K562 (cell line): ENCODE measurements at regions not wholly inside any gene's neighbourhood (a gene's known extent, or its start where the extent isn't known, plus 50 kb on each side); places are given as distances from the start of the nearest gene placed in this dataset.
A peak's percentile ranks its signal among the peaks of the same experiment; 100 is the strongest.
"Not testable (repeated sequence)": the region's sequence is repeated elsewhere in the genome, so short reads cannot be mapped to it uniquely, and the experiment has no call there.

Experiments
- ATAC-seq: fragments of 200-7000 bp; cut with Tn5 transposase; 3 replicates; pipeline ENCODE4 v1.9.1; 2020; ENCODE audit warnings: moderate library complexity
- BruUV-seq: library from RNA; stranded (reverse); fragments of 400-500 nt; replicated peaks from 2 replicates; lab custom pipeline; 2021; lab: Mats Ljungman, UMichigan
- CTCF ChIA-PET: fragments of 300-600 bp; formaldehyde crosslinking; extraction: SDS; loops from one replicate; lab custom pipeline; 2021; ENCODE audit warnings: low intra/inter-chr PET ratio; lab: Yijun Ruan, JAX
- POLR2A ChIA-PET: fragments of 300-600, 350-650 bp; sonication (Branson Sonifier 250); formaldehyde crosslinking; extraction: SDS; loops from one replicate; lab custom pipeline; 2021; ENCODE audit warnings: antibody characterized with exemption, inconsistent platforms; lab: Yijun Ruan, JAX
- DNase-seq, 4 experiments: peaks; one replicate each; pipeline versions ENCODE4 v3.0.0 to v3.0.0-alpha.2; 2011 to 2018; ENCODE audit warnings: low spot score in 3 of 4, mixed read lengths in 3 of 4; ENCODE audit errors: extremely low read depth in 1 of 4
- FAIRE-seq: peaks from 2 replicates; lab custom pipeline; 2011; peaks lifted over from hg19 to GRCh38; lab: Jason Lieb, UNC
- H2AFZ ChIP-seq: 2 replicates; pipeline ENCODE4 v1.6.0; 2011; ENCODE audit warnings: low read depth, low read length, control low read depth, inconsistent platforms
- H3K27ac ChIP-seq: fragments of 200-600 bp; 3 replicates; pipeline ENCODE4 v1.8.0; 2011; ENCODE audit warnings: low read depth, mild to moderate bottlenecking, control low read depth, inconsistent platforms, low read length, moderate library complexity, mixed read lengths; ENCODE audit errors: extremely low read depth
- H3K27me3 ChIP-seq, 2 experiments: fragments of 300-600 bp in 1 of 2; 2 replicates in 1 of 2; 3 replicates in 1 of 2; pipeline versions ENCODE4 v1.6.0 to v1.8.0; 2011; ENCODE audit warnings: inconsistent platforms in 2 of 2, low read length in 2 of 2, mild to moderate bottlenecking in 1 of 2, mixed read lengths in 1 of 2, moderate library complexity in 1 of 2; ENCODE audit not compliant: control insufficient read depth in 2 of 2, insufficient read depth in 2 of 2
- H3K36me3 ChIP-seq: fragments of 300-600 bp; 3 replicates; pipeline ENCODE4 v1.8.0; 2011; ENCODE audit warnings: mild to moderate bottlenecking, low read length, inconsistent platforms; ENCODE audit not compliant: control insufficient read depth, insufficient read depth
- H3K4me1 ChIP-seq, 2 experiments: fragments of 200-600 bp in 1 of 2; replicated peaks in 1 of 2; 2 replicates in 1 of 2; 3 replicates in 1 of 2; pipeline versions ENCODE4 v1.5.1 to v1.8.0; 2011; ENCODE audit warnings: inconsistent platforms in 2 of 2, low read length in 2 of 2, mild to moderate bottlenecking in 1 of 2, mixed read lengths in 1 of 2, moderate library complexity in 1 of 2; ENCODE audit not compliant: control insufficient read depth in 2 of 2, insufficient read depth in 2 of 2
- H3K4me2 ChIP-seq: 2 replicates; pipeline ENCODE4 v1.6.1; 2011; ENCODE audit warnings: low read length, control low read depth, inconsistent platforms, mixed read lengths; ENCODE audit not compliant: insufficient read depth
- H3K4me3 ChIP-seq: fragments of 200-600 bp; sonication (generic), shearing (Covaris generic); 2 replicates; pipeline ENCODE4 v1.5.1; 2016; ENCODE audit warnings: control low read depth, inconsistent platforms
- H3K79me2 ChIP-seq: fragments of 200-600 bp; 3 replicates; pipeline ENCODE4 v1.8.0; 2011; ENCODE audit warnings: low read length, inconsistent platforms; ENCODE audit not compliant: control insufficient read depth, insufficient read depth
- H3K9ac ChIP-seq, 2 experiments: 2 replicates each; pipeline versions ENCODE4 v1.6.0 to v1.6.1; 2011; ENCODE audit warnings: low read depth in 2 of 2, low read length in 2 of 2, control low read depth in 1 of 2, inconsistent platforms in 1 of 2, mild to moderate bottlenecking in 1 of 2, mixed read lengths in 1 of 2; ENCODE audit not compliant: insufficient read depth in 1 of 2
- H3K9me1 ChIP-seq: one replicate; pipeline ENCODE4 v1.6.0; 2011; ENCODE audit warnings: inconsistent platforms, mild to moderate bottlenecking, low read length, moderate library complexity; ENCODE audit not compliant: control insufficient read depth, insufficient read depth
- H3K9me3 ChIP-seq: replicated peaks from 2 replicates; pipeline ENCODE4 v1.5.1; 2011; ENCODE audit warnings: low read depth, low read length, inconsistent platforms; ENCODE audit not compliant: control insufficient read depth, insufficient read depth
- H4K20me1 ChIP-seq: replicated peaks from 2 replicates; pipeline ENCODE4 v1.6.1; 2011; ENCODE audit warnings: low read length, inconsistent platforms, mixed read lengths; ENCODE audit not compliant: control insufficient read depth, insufficient read depth
- L3MBTL2 ChIP-seq: fragments of 450-650 bp; IDR thresholded peaks from 2 replicates; pipeline ENCODE4 v1.6.1; 2016; ENCODE audit warnings: mild to moderate bottlenecking, moderate library complexity
- NR2C1 ChIP-seq, 2 experiments: fragments of 450-650 bp; IDR thresholded peaks; 2 replicates each; pipeline ENCODE4 v1.6.1; 2017; ENCODE audit warnings: mild to moderate bottlenecking in 2 of 2, antibody characterized with exemption in 1 of 2, inconsistent platforms in 1 of 2, missing compliant biosample characterization in 1 of 2, missing genetic modification characterization in 1 of 2
- NRF1 ChIP-seq, 2 experiments: fragments of 450-650 bp; IDR thresholded peaks in 1 of 2; conservative IDR thresholded peaks in 1 of 2; 2 replicates each; pipeline ENCODE4 v1.6.1; 2014; ENCODE audit warnings: mild to moderate bottlenecking in 2 of 2
- SOX6 ChIP-seq: fragments of 450-650 bp; IDR thresholded peaks from 2 replicates; pipeline ENCODE4 v1.6.1; 2014; ENCODE audit warnings: mild to moderate bottlenecking
- ZNF507 ChIP-seq: conservative IDR thresholded peaks from 2 replicates; pipeline ENCODE4 v1.6.1; 2017; ENCODE audit warnings: missing genetic modification characterization, missing compliant biosample characterization
- WGBS: fragments of 100-300 bp; shearing (Covaris generic); methylation state at CpG from one replicate; pipeline ENCODE4 v1.1.6; 2016; ENCODE audit warnings: low coverage, mixed read lengths; ENCODE audit not compliant: insufficient coverage; ENCODE audit errors: missing lambda C conversion rate; 5-methylcytosine and 5-hydroxymethylcytosine counted together
- in situ Hi-C: fragments of 300-500 bp; cut with MboI; formaldehyde crosslinking; loops from 4 replicates; pipeline ENCODE4 v1.15.0; 2018; ENCODE audit warnings: inconsistent platforms, mixed read lengths
- intact Hi-C: fragments of 100-400 bp; cut with micrococcal nuclease; formaldehyde crosslinking; loops from 2 replicates; pipeline ENCODE4 v1.14.2; 2022
- TF ChIP-seq, protein P1 (sequence below): fragments of 450-650 bp; IDR thresholded peaks from 2 replicates; pipeline ENCODE4 v1.6.1; 2016; ENCODE audit warnings: mild to moderate bottlenecking, moderate library complexity

DNA sequence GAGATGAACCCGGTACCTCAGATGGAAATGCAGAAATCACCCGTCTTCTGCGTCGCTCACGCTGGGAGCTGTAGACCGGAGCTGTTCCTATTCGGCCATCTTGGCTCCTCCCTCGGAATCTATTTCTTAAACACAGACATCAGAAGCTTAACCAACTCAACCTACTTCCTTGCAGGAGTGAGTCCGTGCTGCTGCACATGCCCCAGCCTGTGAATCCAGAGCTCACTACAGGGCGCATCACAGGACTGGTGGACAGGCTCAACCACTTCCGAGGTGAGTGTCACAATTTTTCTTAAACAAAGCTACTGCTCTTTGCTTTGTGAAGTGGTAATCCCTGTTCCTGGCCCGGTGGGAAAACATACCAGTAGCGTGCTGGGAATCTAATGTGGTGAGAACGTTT is 353.4 kb downstream of the SRGAP2C start:
- in situ Hi-C loops; FAIRE-seq; H3K4me1 ChIP-seq; H3K9me3 ChIP-seq; POLR2A ChIA-PET; intact Hi-C loops; H3K27me3 ChIP-seq; BruUV-seq; CTCF ChIA-PET; H3K9me1 ChIP-seq; H3K36me3 ChIP-seq; H4K20me1 ChIP-seq; H3K79me2 ChIP-seq; TF ChIP-seq NR2C1 (IDR thresholded peaks at IDR 0.05): not testable (repeated sequence)
- 1% methylated on average over 10 of the region's 14 CpGs for WGBS
- Histone ChIP-seq H3K9ac (peak overlapping the region in 1 of 2 experiments; percentile 26; a peak in 1 of 4 replicates), H2AFZ (peak overlapping the region; percentile 86), H3K4me2 (peak overlapping the region; percentile 74), H3K4me3 (peak overlapping the region; percentile 25; the same call in 1 of the 2 replicates), H3K27ac (0 out of 3 replicates have a peak overlapping the region, but pooled peaks have one; percentile 30)
- peak in 1 of 4 experiments; percentile 6 for DNase-seq
- TF ChIP-seq NRF1 (conservative IDR thresholded peaks at IDR 0.05 in 1 of 2, IDR thresholded peaks at IDR 0.05 in 1 of 2), result peak; percentile 62 to 67
- 0 out of 2 replicates have a peak, but pooled peaks have one; percentile 34 for TF ChIP-seq NR2C1 (tag; IDR thresholded peaks at IDR 0.05)
- TF ChIP-seq SOX6, result 0 out of 2 replicates have a peak, but pooled peaks have one; percentile 10
- peak; percentile 74 for TF ChIP-seq L3MBTL2
- TF ChIP-seq, protein P1, sequence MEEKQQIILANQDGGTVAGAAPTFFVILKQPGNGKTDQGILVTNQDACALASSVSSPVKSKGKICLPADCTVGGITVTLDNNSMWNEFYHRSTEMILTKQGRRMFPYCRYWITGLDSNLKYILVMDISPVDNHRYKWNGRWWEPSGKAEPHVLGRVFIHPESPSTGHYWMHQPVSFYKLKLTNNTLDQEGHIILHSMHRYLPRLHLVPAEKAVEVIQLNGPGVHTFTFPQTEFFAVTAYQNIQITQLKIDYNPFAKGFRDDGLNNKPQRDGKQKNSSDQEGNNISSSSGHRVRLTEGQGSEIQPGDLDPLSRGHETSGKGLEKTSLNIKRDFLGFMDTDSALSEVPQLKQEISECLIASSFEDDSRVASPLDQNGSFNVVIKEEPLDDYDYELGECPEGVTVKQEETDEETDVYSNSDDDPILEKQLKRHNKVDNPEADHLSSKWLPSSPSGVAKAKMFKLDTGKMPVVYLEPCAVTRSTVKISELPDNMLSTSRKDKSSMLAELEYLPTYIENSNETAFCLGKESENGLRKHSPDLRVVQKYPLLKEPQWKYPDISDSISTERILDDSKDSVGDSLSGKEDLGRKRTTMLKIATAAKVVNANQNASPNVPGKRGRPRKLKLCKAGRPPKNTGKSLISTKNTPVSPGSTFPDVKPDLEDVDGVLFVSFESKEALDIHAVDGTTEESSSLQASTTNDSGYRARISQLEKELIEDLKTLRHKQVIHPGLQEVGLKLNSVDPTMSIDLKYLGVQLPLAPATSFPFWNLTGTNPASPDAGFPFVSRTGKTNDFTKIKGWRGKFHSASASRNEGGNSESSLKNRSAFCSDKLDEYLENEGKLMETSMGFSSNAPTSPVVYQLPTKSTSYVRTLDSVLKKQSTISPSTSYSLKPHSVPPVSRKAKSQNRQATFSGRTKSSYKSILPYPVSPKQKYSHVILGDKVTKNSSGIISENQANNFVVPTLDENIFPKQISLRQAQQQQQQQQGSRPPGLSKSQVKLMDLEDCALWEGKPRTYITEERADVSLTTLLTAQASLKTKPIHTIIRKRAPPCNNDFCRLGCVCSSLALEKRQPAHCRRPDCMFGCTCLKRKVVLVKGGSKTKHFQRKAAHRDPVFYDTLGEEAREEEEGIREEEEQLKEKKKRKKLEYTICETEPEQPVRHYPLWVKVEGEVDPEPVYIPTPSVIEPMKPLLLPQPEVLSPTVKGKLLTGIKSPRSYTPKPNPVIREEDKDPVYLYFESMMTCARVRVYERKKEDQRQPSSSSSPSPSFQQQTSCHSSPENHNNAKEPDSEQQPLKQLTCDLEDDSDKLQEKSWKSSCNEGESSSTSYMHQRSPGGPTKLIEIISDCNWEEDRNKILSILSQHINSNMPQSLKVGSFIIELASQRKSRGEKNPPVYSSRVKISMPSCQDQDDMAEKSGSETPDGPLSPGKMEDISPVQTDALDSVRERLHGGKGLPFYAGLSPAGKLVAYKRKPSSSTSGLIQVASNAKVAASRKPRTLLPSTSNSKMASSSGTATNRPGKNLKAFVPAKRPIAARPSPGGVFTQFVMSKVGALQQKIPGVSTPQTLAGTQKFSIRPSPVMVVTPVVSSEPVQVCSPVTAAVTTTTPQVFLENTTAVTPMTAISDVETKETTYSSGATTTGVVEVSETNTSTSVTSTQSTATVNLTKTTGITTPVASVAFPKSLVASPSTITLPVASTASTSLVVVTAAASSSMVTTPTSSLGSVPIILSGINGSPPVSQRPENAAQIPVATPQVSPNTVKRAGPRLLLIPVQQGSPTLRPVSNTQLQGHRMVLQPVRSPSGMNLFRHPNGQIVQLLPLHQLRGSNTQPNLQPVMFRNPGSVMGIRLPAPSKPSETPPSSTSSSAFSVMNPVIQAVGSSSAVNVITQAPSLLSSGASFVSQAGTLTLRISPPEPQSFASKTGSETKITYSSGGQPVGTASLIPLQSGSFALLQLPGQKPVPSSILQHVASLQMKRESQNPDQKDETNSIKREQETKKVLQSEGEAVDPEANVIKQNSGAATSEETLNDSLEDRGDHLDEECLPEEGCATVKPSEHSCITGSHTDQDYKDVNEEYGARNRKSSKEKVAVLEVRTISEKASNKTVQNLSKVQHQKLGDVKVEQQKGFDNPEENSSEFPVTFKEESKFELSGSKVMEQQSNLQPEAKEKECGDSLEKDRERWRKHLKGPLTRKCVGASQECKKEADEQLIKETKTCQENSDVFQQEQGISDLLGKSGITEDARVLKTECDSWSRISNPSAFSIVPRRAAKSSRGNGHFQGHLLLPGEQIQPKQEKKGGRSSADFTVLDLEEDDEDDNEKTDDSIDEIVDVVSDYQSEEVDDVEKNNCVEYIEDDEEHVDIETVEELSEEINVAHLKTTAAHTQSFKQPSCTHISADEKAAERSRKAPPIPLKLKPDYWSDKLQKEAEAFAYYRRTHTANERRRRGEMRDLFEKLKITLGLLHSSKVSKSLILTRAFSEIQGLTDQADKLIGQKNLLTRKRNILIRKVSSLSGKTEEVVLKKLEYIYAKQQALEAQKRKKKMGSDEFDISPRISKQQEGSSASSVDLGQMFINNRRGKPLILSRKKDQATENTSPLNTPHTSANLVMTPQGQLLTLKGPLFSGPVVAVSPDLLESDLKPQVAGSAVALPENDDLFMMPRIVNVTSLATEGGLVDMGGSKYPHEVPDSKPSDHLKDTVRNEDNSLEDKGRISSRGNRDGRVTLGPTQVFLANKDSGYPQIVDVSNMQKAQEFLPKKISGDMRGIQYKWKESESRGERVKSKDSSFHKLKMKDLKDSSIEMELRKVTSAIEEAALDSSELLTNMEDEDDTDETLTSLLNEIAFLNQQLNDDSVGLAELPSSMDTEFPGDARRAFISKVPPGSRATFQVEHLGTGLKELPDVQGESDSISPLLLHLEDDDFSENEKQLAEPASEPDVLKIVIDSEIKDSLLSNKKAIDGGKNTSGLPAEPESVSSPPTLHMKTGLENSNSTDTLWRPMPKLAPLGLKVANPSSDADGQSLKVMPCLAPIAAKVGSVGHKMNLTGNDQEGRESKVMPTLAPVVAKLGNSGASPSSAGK, result peak; percentile 72
- TF ChIP-seq ZNF507, result peak; percentile 29; the same call in 1 of the 2 replicates
- ATAC-seq, result peak; percentile 85
